NCI-H2107 treated with DMSO at 0.1 percent for 48 hours (cell line): ENCODE measurements at regions not wholly inside any gene's neighbourhood (a gene's known extent, or its start where the extent isn't known, plus 50 kb on each side); places are given as distances from the start of the nearest gene placed in this dataset.

Experiments
- DNase-seq: peaks from one replicate; lab custom pipeline; 2025; ENCODE audit not compliant: unreplicated experiment; lab: John Stamatoyannopoulos, UW

GRCh38 chr10:7027913-7028808 lies 382.7 kb downstream of the SFMBT2 start:
- no peak for DNase-seq

DNA sequence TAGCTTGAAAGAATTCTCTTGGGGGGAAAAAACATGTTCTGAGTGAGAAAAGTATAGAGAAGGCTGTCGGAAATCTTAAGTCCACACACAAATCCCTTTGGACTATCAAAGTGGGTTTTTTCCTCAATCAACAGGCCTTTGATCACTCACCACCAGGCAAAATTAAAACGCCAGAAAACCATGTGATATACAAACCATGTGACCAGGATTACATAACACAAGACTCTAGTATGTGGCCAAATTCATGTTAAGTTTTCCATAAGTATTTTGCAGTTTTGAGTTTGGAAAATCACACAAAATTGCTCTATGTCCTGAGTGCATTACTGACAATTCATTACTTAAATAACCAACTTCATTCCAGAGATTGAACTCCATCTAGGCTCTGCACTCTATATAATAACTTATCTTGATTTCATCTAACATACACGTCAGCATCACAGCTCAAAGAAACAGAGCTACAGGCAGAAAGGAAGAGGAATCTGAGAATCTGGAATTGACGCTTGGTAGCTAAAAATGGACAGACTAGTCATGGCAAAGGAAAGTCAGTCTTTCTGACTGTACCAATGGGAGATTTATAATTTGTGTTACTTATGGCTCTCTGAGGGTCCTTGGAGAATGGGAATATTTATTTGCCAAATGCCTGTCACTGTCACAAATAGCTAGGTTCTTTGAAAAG lies 383.5 kb downstream of the SFMBT2 start:
- no peak for DNase-seq

DNA sequence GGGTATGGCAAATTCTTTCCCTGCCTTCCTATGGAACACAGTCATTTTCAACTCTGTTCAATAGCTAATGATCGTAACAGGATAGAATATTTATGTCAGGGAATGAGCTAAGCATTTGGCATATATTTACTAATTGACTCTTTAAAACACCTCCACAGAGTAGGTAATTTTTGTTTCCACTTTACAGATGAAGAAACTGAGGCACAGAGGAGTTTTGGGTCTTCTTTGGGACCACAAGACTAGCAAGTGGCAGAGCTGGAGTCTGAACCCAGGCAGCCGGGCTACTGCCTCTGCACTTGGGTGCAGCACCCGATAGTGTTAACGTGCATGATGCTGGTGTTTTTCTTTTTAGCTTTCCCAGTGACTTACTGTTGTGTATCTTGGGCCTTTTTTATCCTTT lies 384.0 kb downstream of the SFMBT2 start:
- no peak for DNase-seq

DNA sequence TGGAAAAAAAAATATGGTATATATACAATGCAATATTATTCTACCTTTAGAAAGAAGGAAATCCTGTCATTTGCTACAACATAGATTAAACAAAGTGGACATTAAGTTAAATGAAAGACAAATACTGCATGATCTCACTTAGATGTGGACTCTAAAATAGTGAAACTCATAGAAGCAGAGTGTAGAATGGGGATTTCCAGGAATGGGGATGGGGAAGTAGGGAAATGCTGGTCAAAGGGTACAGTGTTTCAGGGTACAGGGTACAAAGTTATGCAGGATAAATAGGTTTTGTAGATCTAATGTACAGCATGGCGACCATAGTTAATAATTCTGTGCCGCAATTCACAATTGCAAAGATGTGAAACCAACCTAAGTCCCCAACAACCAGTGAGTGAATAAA lies 385.5 kb downstream of the SFMBT2 start:
- no peak for DNase-seq

GRCh38 chr10:7015457-7015856 lies 395.4 kb downstream of the SFMBT2 start:
- DNase-seq = no peak

GRCh38 chr10:7014721-7015120 lies 396.1 kb downstream of the SFMBT2 start:
- no peak for DNase-seq

- DNase-seq = no peak
Measured at GRCh38 chr10:7011994-7012393, 398.8 kb downstream of the SFMBT2 start.

- DNase-seq = no peak
Measured at GRCh38 chr10:7008645-7009044, 402.2 kb downstream of the SFMBT2 start.

GRCh38 chr10:7007600-7008190 lies 403.1 kb downstream of the SFMBT2 start:
- DNase-seq = no peak

- DNase-seq = no peak
Measured at GRCh38 chr10:7006566-7006965, 404.3 kb downstream of the SFMBT2 start.

DNA sequence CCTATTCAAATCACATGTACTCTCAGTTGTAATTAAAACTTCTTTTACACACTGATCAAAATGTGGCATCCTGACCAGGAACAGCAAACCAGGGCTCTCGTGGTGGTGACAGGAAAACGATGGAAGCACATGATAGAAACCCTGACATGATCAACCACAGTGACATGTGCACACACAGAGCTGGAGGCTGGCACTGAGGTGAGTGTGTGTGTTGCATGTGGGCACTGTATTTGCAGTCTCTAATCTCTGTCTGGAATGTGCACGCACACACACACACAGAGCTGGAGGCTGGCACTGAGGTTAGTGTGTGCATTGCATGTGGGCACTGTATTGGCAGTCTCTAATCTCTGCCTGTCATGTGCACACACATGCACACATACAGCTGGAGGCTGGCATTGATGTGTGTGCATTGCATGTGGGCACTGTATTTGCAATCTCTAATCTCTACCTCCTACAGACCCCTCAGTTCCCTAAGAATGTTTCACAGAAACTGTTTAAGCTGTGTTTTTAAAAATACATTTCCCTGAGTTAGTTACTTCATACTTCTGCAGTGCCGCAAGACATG lies 406.9 kb downstream of the SFMBT2 start:
- DNase-seq = no peak

GRCh38 chr10:7000061-7000460 lies 410.8 kb downstream of the SFMBT2 start:
- no peak for DNase-seq

DNA sequence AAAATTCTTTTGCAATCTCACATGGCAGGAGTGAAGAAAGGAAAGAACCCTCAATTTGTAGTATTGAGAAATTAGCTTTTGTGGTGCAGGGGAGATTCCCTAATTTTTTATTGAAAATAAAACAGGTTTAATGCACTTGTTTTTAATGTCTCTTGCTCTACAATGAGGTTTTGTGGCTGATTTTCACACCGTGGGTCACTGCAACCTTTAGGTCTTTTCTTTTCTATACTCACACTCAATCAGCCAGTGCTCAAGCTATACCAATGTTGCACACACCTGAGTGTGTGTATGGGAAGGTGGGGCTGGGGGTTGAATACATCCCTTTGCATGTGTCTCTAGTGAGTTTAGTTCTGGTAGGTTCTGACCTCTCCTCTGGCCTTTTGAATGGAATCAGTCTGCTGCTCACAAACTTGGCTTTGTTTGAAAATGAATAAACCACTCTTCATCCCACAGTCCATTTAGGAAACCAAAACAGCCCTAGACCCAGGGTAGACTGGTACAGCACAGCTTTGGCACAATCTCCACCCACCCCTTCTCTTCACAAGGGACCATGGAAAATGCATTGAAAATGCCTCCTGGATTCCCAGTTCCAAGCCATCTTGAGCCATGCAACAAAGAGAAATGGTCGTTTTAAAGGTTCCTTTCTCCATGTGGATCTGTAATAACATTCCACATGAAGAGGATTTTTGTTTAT lies 411.5 kb downstream of the SFMBT2 start:
- DNase-seq = no peak

DNA sequence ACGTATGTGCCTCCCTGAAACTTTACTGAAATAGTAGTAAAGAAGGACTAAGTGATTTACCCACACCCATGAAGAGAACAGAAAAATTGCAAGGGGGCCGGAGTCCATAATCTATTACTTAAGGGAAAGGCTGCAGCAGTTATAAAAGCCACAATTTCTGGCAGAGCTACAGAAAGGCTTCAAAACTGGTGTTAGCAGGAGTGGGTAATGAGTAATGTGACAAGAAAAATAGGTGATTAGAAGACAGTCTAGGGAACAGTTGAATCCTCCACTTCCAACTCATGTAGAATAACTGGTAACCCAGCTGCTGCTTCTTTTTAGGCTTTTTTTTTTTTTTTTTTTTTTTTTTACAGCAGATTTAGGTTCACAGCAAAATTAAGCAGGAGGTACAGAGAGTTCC lies 413.3 kb downstream of the SFMBT2 start:
- DNase-seq = no peak

- no peak for DNase-seq
Measured at GRCh38 chr10:6996431-6996830, 414.4 kb downstream of the SFMBT2 start.

DNA sequence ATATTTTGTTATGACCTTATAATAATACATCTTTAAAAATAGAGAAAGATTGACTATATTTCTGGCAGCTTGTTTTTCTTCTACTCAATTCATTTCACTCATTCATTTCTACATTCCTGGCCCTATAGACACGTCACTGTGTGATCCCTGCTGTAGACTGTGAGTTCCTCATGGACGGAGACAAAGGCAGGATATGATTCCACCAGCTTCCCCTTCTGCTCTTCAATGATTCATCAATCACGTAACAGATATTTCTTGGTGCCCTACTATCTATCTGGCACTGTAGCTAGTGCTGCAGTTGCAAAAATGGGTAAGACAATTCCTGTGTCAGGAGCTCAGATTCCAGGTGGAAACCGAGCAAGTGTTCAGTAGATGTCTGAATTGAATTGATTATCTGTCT lies 415.0 kb downstream of the SFMBT2 start:
- no peak for DNase-seq

DNA sequence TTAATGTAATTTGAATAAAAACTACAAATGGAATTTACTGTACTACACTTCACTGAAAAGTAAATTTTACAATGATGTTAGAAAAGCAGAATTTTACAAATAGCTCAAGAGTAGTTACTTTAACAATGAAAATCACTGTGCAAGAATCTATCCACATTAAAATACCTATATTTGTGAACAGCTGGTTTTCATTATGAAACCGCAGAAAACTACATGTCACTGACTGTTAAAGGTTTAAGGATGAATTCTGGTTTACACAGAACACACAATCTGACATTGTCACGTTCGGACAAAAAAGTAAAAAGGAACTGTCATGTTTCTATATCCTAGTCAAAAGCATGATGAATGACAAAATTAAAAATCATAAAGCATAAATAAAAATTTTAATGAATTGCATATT lies 415.3 kb upstream of the PRKCQ start:
- no peak for DNase-seq

GRCh38 chr10:6990891-6991290 lies 410.8 kb upstream of the PRKCQ start:
- DNase-seq = no peak

DNA sequence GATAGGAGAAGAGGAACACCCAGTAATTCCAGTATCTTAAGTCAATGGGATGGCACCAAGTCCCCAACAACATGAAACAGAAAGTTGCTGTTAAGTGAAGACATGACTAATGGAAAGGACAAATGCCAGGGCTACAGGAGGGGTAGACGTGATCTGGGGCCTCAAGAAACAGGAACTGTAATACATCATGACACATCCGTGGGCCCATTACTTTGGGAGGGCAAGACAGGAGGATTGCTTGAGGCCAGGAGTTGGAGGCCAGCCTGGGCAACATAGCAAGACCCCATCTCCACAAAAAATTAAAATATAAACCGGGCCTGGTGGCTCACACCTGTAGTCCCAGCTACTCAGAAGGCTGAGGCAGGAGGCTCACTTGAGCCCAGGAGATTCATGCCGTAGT lies 408.6 kb upstream of the PRKCQ start:
- DNase-seq = no peak

GRCh38 chr10:6987536-6987945 lies 407.5 kb upstream of the PRKCQ start:
- no peak for DNase-seq

- no peak for DNase-seq
Measured at GRCh38 chr10:6986927-6987326, 406.9 kb upstream of the PRKCQ start.
